GM18861 (cell line): ENCODE measurements at regions not wholly inside any gene's neighbourhood (a gene's known extent, or its start where the extent isn't known, plus 50 kb on each side); places are given as distances from the start of the nearest gene placed in this dataset.
"Not testable (repeated sequence)": the region's sequence is repeated elsewhere in the genome, so short reads cannot be mapped to it uniquely, and the experiment has no call there.

Source experiments
- ATAC-seq: cut with Tn5 transposase; IDR thresholded peaks from one replicate; pipeline ENCODE4 v1.9.1; 2021; ENCODE audit not compliant: unreplicated experiment

- no peak for ATAC-seq
Measured at GRCh38 chr11:8772571-8773519, 90.3 kb downstream of the RPL27A start.

- ATAC-seq, result no peak
Measured at GRCh38 chr11:8773916-8774539, 91.4 kb downstream of the RPL27A start.

- not testable (repeated sequence) for ATAC-seq
Measured at GRCh38 chr11:8774916-8775315, 92.3 kb downstream of the RPL27A start.

- no peak for ATAC-seq
Measured at GRCh38 chr11:8775332-8775731, 92.7 kb downstream of the RPL27A start.

- ATAC-seq, result no peak
Measured at GRCh38 chr11:8775734-8776133, 93.1 kb downstream of the RPL27A start.

- ATAC-seq, result no peak
Measured at GRCh38 chr11:8776209-8776608, 93.6 kb downstream of the RPL27A start.

GRCh38 chr11:8777907-8778767 is 95.5 kb downstream of the RPL27A start:
- ATAC-seq, result no peak

GRCh38 chr11:8779107-8779506 is 96.5 kb downstream of the RPL27A start:
- ATAC-seq, result no peak

GRCh38 chr11:8779732-8780131 is 97.1 kb downstream of the RPL27A start:
- ATAC-seq, result no peak

- no peak for ATAC-seq
Measured at GRCh38 chr11:8784954-8785353, 102.4 kb downstream of the RPL27A start.

- no peak for ATAC-seq
Measured at GRCh38 chr11:8785457-8785856, 102.9 kb downstream of the RPL27A start.

- no peak for ATAC-seq
Measured at GRCh38 chr11:8785998-8786397, 103.4 kb downstream of the RPL27A start.

- ATAC-seq, result no peak
Measured at GRCh38 chr11:8786933-8787332, 104.3 kb downstream of the RPL27A start.

GRCh38 chr11:8787372-8787771 is 104.8 kb downstream of the RPL27A start:
- ATAC-seq, result no peak

GRCh38 chr11:8788616-8789015 is 106.0 kb downstream of the RPL27A start:
- ATAC-seq, result no peak

GRCh38 chr11:8789864-8790263 is 107.3 kb downstream of the RPL27A start:
- ATAC-seq, result no peak

- ATAC-seq, result no peak
Measured at GRCh38 chr11:8790968-8791367, 108.4 kb downstream of the RPL27A start.

- ATAC-seq, result no peak
Measured at GRCh38 chr11:8792710-8793109, 110.1 kb downstream of the RPL27A start.

GRCh38 chr11:8793114-8793777 is 110.7 kb downstream of the RPL27A start:
- no peak for ATAC-seq

- no peak for ATAC-seq
Measured at GRCh38 chr11:8794126-8794525, 111.5 kb downstream of the RPL27A start.

- no peak for ATAC-seq
Measured at GRCh38 chr11:8794677-8795103, 112.1 kb downstream of the RPL27A start.
